Hepatocyte (in vitro differentiated cells): ENCODE measurements at regions not wholly inside any gene's neighbourhood (a gene's known extent, or its start where the extent isn't known, plus 50 kb on each side); places are given as distances from the start of the nearest gene placed in this dataset.

Source experiments
- DNase-seq: peaks from one replicate; pipeline ENCODE4 v3.0.0-alpha.2; 2016; ENCODE audit warnings: low spot score
- H2AFZ ChIP-seq: fragments of 200-600 bp; sonication (generic); 2 replicates; pipeline ENCODE4 v1.6.0; 2016; ENCODE audit warnings: antibody characterized with exemption, mild to moderate bottlenecking
- H3K27ac ChIP-seq: fragments of 200-600 bp; sonication (generic); 2 replicates; pipeline ENCODE4 v1.5.1; 2016; ENCODE audit warnings: mild to moderate bottlenecking
- H3K27me3 ChIP-seq: fragments of 200-600 bp; sonication (generic); 2 replicates; pipeline ENCODE4 v1.6.1; 2016
- H3K36me3 ChIP-seq: fragments of 200-600 bp; sonication (generic); replicated peaks from 2 replicates; pipeline ENCODE4 v1.5.1; 2016; ENCODE audit warnings: low read depth; ENCODE audit not compliant: insufficient read depth
- H3K4me1 ChIP-seq: fragments of 200-600 bp; sonication (generic); 2 replicates; pipeline ENCODE4 v1.5.1; 2016; ENCODE audit warnings: mild to moderate bottlenecking, moderate library complexity; ENCODE audit not compliant: insufficient read depth
- H3K4me2 ChIP-seq: fragments of 200-600 bp; sonication (generic); 2 replicates; pipeline ENCODE4 v1.6.0; 2016
- H3K4me3 ChIP-seq: fragments of 200-600 bp; sonication (generic); 2 replicates; pipeline ENCODE4 v1.5.1; 2016; ENCODE audit warnings: mild to moderate bottlenecking
- H3K79me2 ChIP-seq: fragments of 200-600 bp; sonication (generic); 2 replicates; pipeline ENCODE4 v1.6.0; 2017; ENCODE audit warnings: mild to moderate bottlenecking
- H3K9me2 ChIP-seq: fragments of 200-600 bp; sonication (generic); replicated peaks from 2 replicates; pipeline ENCODE4 v1.6.0; 2017; ENCODE audit warnings: mild to moderate bottlenecking; ENCODE audit not compliant: insufficient read depth
- H3K9me3 ChIP-seq: fragments of 200-600 bp; sonication (generic); 2 replicates; pipeline ENCODE4 v1.5.1; 2016; ENCODE audit warnings: low read depth, mild to moderate bottlenecking
- H4K20me1 ChIP-seq: fragments of 200-600 bp; sonication (generic); 2 replicates; pipeline ENCODE4 v1.6.0; 2016; ENCODE audit warnings: mild to moderate bottlenecking; ENCODE audit not compliant: insufficient read depth, poor library complexity, severe bottlenecking
- EZH2 ChIP-seq: fragments of 200-600 bp; sonication (generic); IDR thresholded peaks from 2 replicates; pipeline ENCODE4 v1.6.1; 2016; ENCODE audit warnings: antibody characterized with exemption, mild to moderate bottlenecking, borderline replicate concordance
- EZH2phosphoT487 ChIP-seq: fragments of 200-600 bp; sonication (generic); IDR thresholded peaks from one replicate; pipeline ENCODE4 v1.6.1; 2018; ENCODE audit warnings: antibody characterized with exemption, mild to moderate bottlenecking, low read depth, moderate library complexity; ENCODE audit not compliant: unreplicated experiment, severe bottlenecking
- WGBS: methylation state at CpG from one replicate; pipeline ENCODE4 v1.1.6; 2016; ENCODE audit warnings: low lambda C conversion rate; ENCODE audit errors: missing lambda C conversion rate; 5-methylcytosine and 5-hydroxymethylcytosine counted together
- TF ChIP-seq, protein P1 (sequence below): fragments of 200-600 bp; sonication (generic); IDR thresholded peaks from 2 replicates; pipeline ENCODE4 v1.5.1; 2016; ENCODE audit warnings: antibody characterized with exemption, mild to moderate bottlenecking; ENCODE audit not compliant: poor library complexity

DNA sequence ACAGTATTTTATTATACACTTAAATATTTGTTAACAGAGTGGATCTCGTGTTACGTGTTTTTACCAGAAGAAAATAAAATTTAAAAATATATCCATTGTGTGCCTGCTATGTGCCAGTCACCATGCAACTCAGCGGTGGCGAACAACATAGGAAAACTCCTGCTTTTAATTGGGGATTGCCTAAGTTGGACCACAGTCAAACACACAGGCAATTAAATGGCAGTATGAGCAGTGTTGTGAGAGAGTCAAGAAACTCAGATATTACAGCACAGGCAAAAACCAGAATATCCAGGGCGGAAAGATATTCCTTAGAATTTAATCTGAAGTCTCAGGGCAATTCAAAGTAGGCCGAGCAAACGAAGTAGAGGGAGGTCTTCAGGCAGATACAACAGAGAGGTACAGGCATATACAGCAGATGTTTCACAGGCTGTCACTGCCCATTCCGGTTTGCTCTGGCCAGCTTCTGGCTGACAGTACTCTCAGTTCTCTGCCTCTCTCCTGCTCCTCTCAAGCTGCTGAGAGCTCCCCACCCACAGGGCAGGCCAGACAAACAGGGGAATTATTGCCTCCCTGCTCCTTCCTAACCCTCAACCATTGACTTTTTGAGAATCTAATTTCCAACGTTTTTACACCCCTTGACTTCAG is 540.2 kb upstream of the TMEM132C start:
- H3K9me2 ChIP-seq: no peaks in the 10 kb centered on the region
- WGBS: 78% methylated on average over 9 of the region's 9 CpGs
- no peak for DNase-seq

DNA sequence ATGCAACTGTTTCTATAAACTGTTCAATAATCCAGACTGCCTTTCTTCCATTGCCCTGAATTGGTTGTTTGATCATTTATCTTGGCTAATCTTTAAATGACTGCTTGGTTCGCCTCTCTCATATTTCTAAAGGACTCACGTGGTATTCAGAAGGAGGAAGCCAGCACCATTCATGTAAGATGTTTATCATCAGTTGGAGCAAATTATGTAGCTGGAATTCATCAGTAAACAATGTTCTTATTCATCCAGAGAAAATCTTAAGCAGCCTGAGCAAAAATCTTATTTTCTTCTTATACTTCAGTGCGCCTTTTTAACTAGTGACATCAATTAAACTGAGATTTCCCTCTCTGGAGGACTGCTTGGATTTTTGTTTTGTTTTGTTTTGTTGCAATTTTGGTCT is 538.7 kb upstream of the TMEM132C start:
- no peak overlapping the region for H2AFZ ChIP-seq
- no peak overlapping the region for H3K4me2 ChIP-seq
- H3K4me1 ChIP-seq: no peaks in the 10 kb centered on the region
- H3K27ac ChIP-seq: no peak overlapping the region
- no peak overlapping the region for H3K4me3 ChIP-seq
- no peaks in the 10 kb centered on the region for H3K9me2 ChIP-seq
- H3K36me3 ChIP-seq: no peaks in the 10 kb centered on the region
- H3K27me3 ChIP-seq: no peaks in the 10 kb centered on the region
- H4K20me1 ChIP-seq: no peaks in the 10 kb centered on the region
- 67% methylated on average over 3 of the region's 3 CpGs for WGBS
- H3K79me2 ChIP-seq: no peaks in the 10 kb centered on the region
- H3K9me3 ChIP-seq: no peaks in the 10 kb centered on the region
- TF ChIP-seq EZH2 (no peak), EZH2phosphoT487 (no peak)
- TF ChIP-seq, protein P1, sequence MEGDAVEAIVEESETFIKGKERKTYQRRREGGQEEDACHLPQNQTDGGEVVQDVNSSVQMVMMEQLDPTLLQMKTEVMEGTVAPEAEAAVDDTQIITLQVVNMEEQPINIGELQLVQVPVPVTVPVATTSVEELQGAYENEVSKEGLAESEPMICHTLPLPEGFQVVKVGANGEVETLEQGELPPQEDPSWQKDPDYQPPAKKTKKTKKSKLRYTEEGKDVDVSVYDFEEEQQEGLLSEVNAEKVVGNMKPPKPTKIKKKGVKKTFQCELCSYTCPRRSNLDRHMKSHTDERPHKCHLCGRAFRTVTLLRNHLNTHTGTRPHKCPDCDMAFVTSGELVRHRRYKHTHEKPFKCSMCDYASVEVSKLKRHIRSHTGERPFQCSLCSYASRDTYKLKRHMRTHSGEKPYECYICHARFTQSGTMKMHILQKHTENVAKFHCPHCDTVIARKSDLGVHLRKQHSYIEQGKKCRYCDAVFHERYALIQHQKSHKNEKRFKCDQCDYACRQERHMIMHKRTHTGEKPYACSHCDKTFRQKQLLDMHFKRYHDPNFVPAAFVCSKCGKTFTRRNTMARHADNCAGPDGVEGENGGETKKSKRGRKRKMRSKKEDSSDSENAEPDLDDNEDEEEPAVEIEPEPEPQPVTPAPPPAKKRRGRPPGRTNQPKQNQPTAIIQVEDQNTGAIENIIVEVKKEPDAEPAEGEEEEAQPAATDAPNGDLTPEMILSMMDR: no peak
- DNase-seq: no peak

More for the DNA sequence above, 540.2 kb upstream of the TMEM132C start:
- no peak for TF ChIP-seq EZH2phosphoT487
- Histone ChIP-seq H3K9me3 (no peaks in the 10 kb centered on the region), H3K79me2 (no peaks in the 10 kb centered on the region), H3K4me1 (no peaks in the 10 kb centered on the region), H3K36me3 (no peaks in the 10 kb centered on the region), H4K20me1 (no peaks in the 10 kb centered on the region), H3K4me2 (no peak overlapping the region), H3K27me3 (no peaks in the 10 kb centered on the region), H3K27ac (no peak overlapping the region), H2AFZ (no peak overlapping the region), H3K4me3 (no peak overlapping the region)

DNA sequence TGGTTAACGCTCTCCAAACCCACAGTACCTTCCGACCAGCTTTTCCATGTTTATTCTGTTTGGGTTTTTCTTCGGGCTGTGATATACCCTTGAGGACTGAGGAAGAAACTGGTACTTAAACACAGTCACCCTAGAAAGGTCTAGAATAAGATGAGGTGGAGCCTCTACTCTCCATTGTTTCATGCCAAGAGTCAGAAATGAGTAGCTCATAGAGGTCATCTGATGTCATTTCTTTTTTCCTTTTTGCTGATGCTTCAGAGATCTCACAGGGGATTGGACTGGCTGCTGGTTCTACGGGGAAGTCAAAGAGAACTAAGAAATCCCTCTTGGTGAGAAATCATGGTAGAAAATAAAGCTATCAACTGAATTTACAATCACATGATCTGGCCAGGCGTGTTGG is 538.2 kb upstream of the TMEM132C start:
- H3K27ac ChIP-seq: no peak overlapping the region
- H2AFZ ChIP-seq: no peak overlapping the region
- H3K27me3 ChIP-seq: no peaks in the 10 kb centered on the region
- no peak for DNase-seq
- H3K36me3 ChIP-seq: no peaks in the 10 kb centered on the region
- 92% methylated on average over 5 of the region's 5 CpGs for WGBS
- no peak overlapping the region for H3K4me3 ChIP-seq
- H4K20me1 ChIP-seq: no peaks in the 10 kb centered on the region
- no peaks in the 10 kb centered on the region for H3K9me2 ChIP-seq
- no peak overlapping the region for H3K4me2 ChIP-seq
- no peaks in the 10 kb centered on the region for H3K79me2 ChIP-seq
- no peaks in the 10 kb centered on the region for H3K9me3 ChIP-seq
- no peaks in the 10 kb centered on the region for H3K4me1 ChIP-seq
- TF ChIP-seq EZH2 (no peak), EZH2phosphoT487 (no peak)
- TF ChIP-seq, protein P1: no peak

DNA sequence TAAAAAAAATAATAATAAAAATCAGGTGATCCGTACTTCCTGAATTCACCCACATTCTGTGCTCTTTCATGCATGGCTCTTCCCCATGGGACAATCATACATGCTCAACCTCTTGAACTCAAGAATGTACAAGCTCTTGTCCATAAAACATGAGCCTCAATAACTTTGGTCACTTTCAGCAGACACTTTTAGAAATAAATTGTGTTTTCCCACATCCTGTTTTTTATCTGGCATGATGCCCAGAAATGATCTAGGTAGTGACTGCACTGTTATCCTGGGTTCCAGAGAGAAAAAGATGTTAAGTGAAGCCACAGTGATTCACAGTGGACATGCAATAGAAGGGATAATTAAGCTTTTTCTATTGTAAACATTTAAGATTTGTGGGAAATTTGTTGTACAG is 537.6 kb upstream of the TMEM132C start:
- Histone ChIP-seq H3K36me3 (no peaks in the 10 kb centered on the region), H3K9me2 (no peaks in the 10 kb centered on the region), H3K79me2 (no peaks in the 10 kb centered on the region), H3K27me3 (no peaks in the 10 kb centered on the region), H3K4me1 (no peaks in the 10 kb centered on the region), H4K20me1 (no peaks in the 10 kb centered on the region), H3K27ac (no peak overlapping the region), H3K4me2 (no peak overlapping the region), H2AFZ (no peak overlapping the region), H3K9me3 (no peaks in the 10 kb centered on the region), H3K4me3 (no peak overlapping the region)
- TF ChIP-seq EZH2phosphoT487 (no peak), EZH2 (no peak)
- TF ChIP-seq, protein P1: no peak
- 91% methylated on average over 1 of the region's 1 CpG for WGBS
- DNase-seq: no peak
